ENCODE measurements at regions not wholly inside any gene's neighbourhood (a gene's known extent, or its start where the extent isn't known, plus 50 kb on each side); places are given as distances from the start of the nearest gene placed in this dataset.
"Not testable (repeated sequence)": the region's sequence is repeated elsewhere in the genome, so short reads cannot be mapped to it uniquely, and the experiment has no call there.

GRCh38 chr2:84065857-84066256 is 393.2 kb downstream of the SUCLG1 start:
- no peaks in the 10 kb centered on the region for H3K36me3 Mint-ChIP-seq
- no peak for TF ChIP-seq CTCF (IDR thresholded peaks at IDR 0.05)
- Histone ChIP-seq H3K27ac (ENCODE audit: low read length) (no peak overlapping the region), H3K36me3 (ENCODE audit: control insufficient read depth, insufficient read depth, low read length) (no peaks in the 10 kb centered on the region), H3K4me3 (ENCODE audit: low read length) (no peak overlapping the region), H3K4me1 (ENCODE audit: control insufficient read depth, insufficient read depth, low read length) (no peaks in the 10 kb centered on the region), H3K27me3 (ENCODE audit: control insufficient read depth, insufficient read depth, low read length) (no peaks in the 10 kb centered on the region), H3K9me3 (ENCODE audit: control insufficient read depth, insufficient read depth, low read length) (no peaks in the 10 kb centered on the region)
- H3K27ac Mint-ChIP-seq, result no peak overlapping the region
- no peak overlapping the region for H3K4me3 Mint-ChIP-seq
- no peak for DNase-seq
- no peaks in the 10 kb centered on the region for H3K9me3 Mint-ChIP-seq
- ATAC-seq, result no peak
- intact Hi-C loops (cut with micrococcal nuclease), result no loop called here
- no peaks in the 10 kb centered on the region for H3K4me1 Mint-ChIP-seq
- peaks cover 6 to 22% of the 10 kb centered on the region in 2 donors for H3K27me3 Mint-ChIP-seq (ENCODE audit: low read depth in 2 of 2)

GRCh38 chr2:84057917-84058560 is 401.0 kb downstream of the SUCLG1 start:
- no peak for ATAC-seq
- Mint-ChIP-seq H3K4me3 (no peak overlapping the region), H3K9me3 (no peaks in the 10 kb centered on the region), H3K27me3 (ENCODE audit: low read depth in 2 of 2) (no peaks in the 10 kb centered on the region), H3K27ac (no peak overlapping the region), H3K36me3 (no peaks in the 10 kb centered on the region), H3K4me1 (no peaks in the 10 kb centered on the region)
- Histone ChIP-seq H3K4me1 (ENCODE audit: control insufficient read depth, insufficient read depth, low read length) (no peaks in the 10 kb centered on the region), H3K27ac (ENCODE audit: low read length) (no peak overlapping the region), H3K36me3 (ENCODE audit: control insufficient read depth, insufficient read depth, low read length) (no peaks in the 10 kb centered on the region), H3K27me3 (ENCODE audit: control insufficient read depth, insufficient read depth, low read length) (no peaks in the 10 kb centered on the region), H3K9me3 (ENCODE audit: control insufficient read depth, insufficient read depth, low read length) (no peaks in the 10 kb centered on the region), H3K4me3 (ENCODE audit: low read length) (no peak overlapping the region)
- intact Hi-C loops (cut with micrococcal nuclease), result no loop called here
- no peak for DNase-seq
- WGBS (ENCODE audit: insufficient coverage), result 94% methylated on average over 4 of the region's 4 CpGs
- TF ChIP-seq CTCF (IDR thresholded peaks at IDR 0.05), result no peak

GRCh38 chr2:84055816-84056215 is 403.3 kb downstream of the SUCLG1 start:
- WGBS (ENCODE audit: insufficient coverage), result 44% methylated on average over 1 of the region's 1 CpG
- H3K27me3 Mint-ChIP-seq (ENCODE audit: low read depth in 2 of 2), result no peaks in the 10 kb centered on the region
- no peak for ATAC-seq

GRCh38 chr2:84054577-84054976 is 404.5 kb downstream of the SUCLG1 start:
- H3K27ac ChIP-seq (ENCODE audit: low read length); H3K27me3 Mint-ChIP-seq (ENCODE audit: low read depth in 2 of 2); H3K4me1 Mint-ChIP-seq; H3K27ac Mint-ChIP-seq; intact Hi-C loops (cut with micrococcal nuclease); H3K36me3 Mint-ChIP-seq; H3K27me3 ChIP-seq (ENCODE audit: control insufficient read depth, insufficient read depth, low read length); H3K4me3 Mint-ChIP-seq; H3K36me3 ChIP-seq (ENCODE audit: control insufficient read depth, insufficient read depth, low read length); H3K4me1 ChIP-seq (ENCODE audit: control insufficient read depth, insufficient read depth, low read length); H3K9me3 ChIP-seq (ENCODE audit: control insufficient read depth, insufficient read depth, low read length); DNase-seq; ATAC-seq; H3K9me3 Mint-ChIP-seq; H3K4me3 ChIP-seq (ENCODE audit: low read length): not testable (repeated sequence)
- no CpG with 5 or more reads among the region's 1 CpG for WGBS (ENCODE audit: insufficient coverage)

More at GRCh38 chr2:84055816-84056215, 403.3 kb downstream of the SUCLG1 start:
- Mint-ChIP-seq H3K27ac (no peak overlapping the region), H3K9me3 (no peaks in the 10 kb centered on the region), H3K4me1 (no peaks in the 10 kb centered on the region), H3K36me3 (no peaks in the 10 kb centered on the region), H3K4me3 (no peak overlapping the region)
- Histone ChIP-seq H3K36me3 (ENCODE audit: control insufficient read depth, insufficient read depth, low read length) (no peaks in the 10 kb centered on the region), H3K4me1 (ENCODE audit: control insufficient read depth, insufficient read depth, low read length) (no peaks in the 10 kb centered on the region), H3K4me3 (ENCODE audit: low read length) (no peak overlapping the region), H3K9me3 (ENCODE audit: control insufficient read depth, insufficient read depth, low read length) (no peaks in the 10 kb centered on the region), H3K27me3 (ENCODE audit: control insufficient read depth, insufficient read depth, low read length) (no peaks in the 10 kb centered on the region), H3K27ac (ENCODE audit: low read length) (no peak overlapping the region)
- DNase-seq, result no peak
- TF ChIP-seq CTCF (IDR thresholded peaks at IDR 0.05), result no peak
- intact Hi-C loops (cut with micrococcal nuclease), result no loop called here

Data from natural killer cell (primary cell).